B cell (primary cell): ENCODE measurements at regions not wholly inside any gene's neighbourhood (a gene's known extent, or its start where the extent isn't known, plus 50 kb on each side); places are given as distances from the start of the nearest gene placed in this dataset.

ENCODE experiments used
- ATAC-seq: fragments of 200-7000 bp; cut with Tn5 transposase; one replicate; pipeline ENCODE4 v1.10.0; 2021; ENCODE audit warnings: low read depth, mild to moderate bottlenecking, moderate number of reproducible peaks, moderate library complexity
- CTCF ChIA-PET: fragments of 350-600 bp; sonication (Branson Sonifier 250); formaldehyde crosslinking; loops from one replicate; lab custom pipeline; 2021; ENCODE audit warnings: antibody characterized with exemption, inconsistent platforms; lab: Charles Lee
- POLR2A ChIA-PET: fragments of 350-600 bp; sonication (Branson Sonifier 250); formaldehyde crosslinking; loops from one replicate; lab custom pipeline; 2021; ENCODE audit warnings: antibody characterized with exemption; lab: Charles Lee
- DNase-seq: peaks from one replicate; pipeline ENCODE4 v3.0.0; 2013
- H2AFZ ChIP-seq: 2 replicates; pipeline ENCODE4 v1.6.1; 2012; ENCODE audit warnings: mild to moderate bottlenecking, low read depth, low read length; ENCODE audit not compliant: insufficient read depth, poor library complexity, severe bottlenecking
- H3K27ac ChIP-seq, 2 donors: 1 replicate in 1 of 2; 2 replicates in 1 of 2; pipeline ENCODE4 v1.5.1; 2012 to 2013; ENCODE audit warnings: low read length in 2 of 2, mild to moderate bottlenecking in 2 of 2, moderate library complexity in 1 of 2
- H3K27me3 ChIP-seq, 4 experiments: fragments of 200-600 bp in 1 of 4; sonication (generic) in 1 of 4; replicated peaks in 1 of 4; 1 replicate in 2 of 4; 2 replicates in 2 of 4; pipeline versions ENCODE4 v1.6.1 to v1.7.0; 2013 to 2016; ENCODE audit warnings: low read length in 3 of 4, mild to moderate bottlenecking in 2 of 4, mixed read lengths in 1 of 4, moderate library complexity in 1 of 4; ENCODE audit not compliant: insufficient read depth in 4 of 4, control insufficient read depth in 3 of 4; ENCODE audit errors: control extremely low read depth in 1 of 4
- H3K36me3 ChIP-seq, 2 experiments: replicated peaks in 1 of 2; 1 replicate in 1 of 2; 2 replicates in 1 of 2; pipeline versions ENCODE4 v1.6.1 to v1.7.1; 2013; ENCODE audit warnings: low read length in 1 of 2; ENCODE audit not compliant: insufficient read depth in 2 of 2, control insufficient read depth in 1 of 2; ENCODE audit errors: control extremely low read depth in 1 of 2, extremely low read depth in 1 of 2
- H3K4me1 ChIP-seq, 2 donors: fragments of 200-600 bp in 1 of 2; sonication (generic) in 1 of 2; 1 replicate in 1 of 2; 2 replicates in 1 of 2; pipeline versions ENCODE4 v1.5.1 to v1.6.1; 2013 to 2017; ENCODE audit warnings: low read length in 2 of 2; ENCODE audit not compliant: control insufficient read depth in 2 of 2, insufficient read depth in 2 of 2
- H3K4me2 ChIP-seq: replicated peaks from 2 replicates; pipeline ENCODE3; 2012; ENCODE audit warnings: mild to moderate bottlenecking, low read depth, low read length; ENCODE audit not compliant: poor library complexity, severe bottlenecking
- H3K4me3 ChIP-seq, 5 experiments: fragments of 200-600 bp in 1 of 5; sonication (generic) in 1 of 5; 1 replicate in 3 of 5; 2 replicates in 2 of 5; pipeline versions ENCODE4 v1.5.1 to v1.7.0; 2011 to 2016; ENCODE audit warnings: low read length in 4 of 5, mild to moderate bottlenecking in 4 of 5, low read depth in 2 of 5, control low read depth in 1 of 5, moderate library complexity in 1 of 5; ENCODE audit not compliant: insufficient read depth in 1 of 5; ENCODE audit errors: control extremely low read depth in 1 of 5, extremely low read depth in 1 of 5
- H3K79me2 ChIP-seq: fragments of 200-600 bp; sonication (generic); one replicate; pipeline ENCODE4 v1.6.0; 2016; ENCODE audit warnings: low read length; ENCODE audit not compliant: control insufficient read depth, insufficient read depth
- H3K9ac ChIP-seq: fragments of 200-600 bp; sonication (generic); 2 replicates; pipeline ENCODE4 v1.6.1; 2017; ENCODE audit warnings: mild to moderate bottlenecking, low read length, moderate library complexity
- H3K9me3 ChIP-seq, 3 donors: one replicate each; pipeline versions ENCODE4 v1.6.1 to v1.7.1; 2013; ENCODE audit warnings: low read length in 2 of 3; ENCODE audit not compliant: control insufficient read depth in 2 of 3, insufficient read depth in 1 of 3; ENCODE audit errors: control extremely low read depth in 1 of 3
- H4K20me1 ChIP-seq: 2 replicates; pipeline ENCODE4 v1.6.0; 2012; ENCODE audit warnings: mild to moderate bottlenecking, low read length; ENCODE audit not compliant: insufficient read depth, control insufficient read depth, poor library complexity, severe bottlenecking
- H3K27ac Mint-ChIP-seq: one replicate; pipeline ENCODE4 v1.8.0; 2021; ENCODE audit warnings: mixed read lengths
- H3K27me3 Mint-ChIP-seq: one replicate; pipeline ENCODE4 v1.8.0; 2021; ENCODE audit warnings: mixed read lengths
- H3K4me1 Mint-ChIP-seq: one replicate; pipeline ENCODE4 v1.8.0; 2021; ENCODE audit warnings: mixed read lengths
- H3K4me3 Mint-ChIP-seq: one replicate; pipeline ENCODE4 v1.8.0; 2021; ENCODE audit warnings: mixed read lengths
- H3K9me3 Mint-ChIP-seq: one replicate; pipeline ENCODE4 v1.8.0; 2022; ENCODE audit warnings: mixed read lengths; ENCODE audit not compliant: insufficient read depth
- EZH2 ChIP-seq: IDR thresholded peaks from 2 replicates; pipeline ENCODE4 v1.6.1; 2012; ENCODE audit warnings: borderline replicate concordance, low read depth, mild to moderate bottlenecking, moderate library complexity, low read length; ENCODE audit not compliant: insufficient read depth, poor library complexity, severe bottlenecking
- WGBS: methylation state at CpG from one replicate; pipeline ENCODE4 v1.1.5; 2013; ENCODE audit warnings: missing lambda C conversion rate; ENCODE audit not compliant: insufficient coverage; 5-methylcytosine and 5-hydroxymethylcytosine counted together
- intact Hi-C: fragments of 100-400 bp; cut with micrococcal nuclease; formaldehyde crosslinking; loops from one replicate; pipeline ENCODE4 v1.10.0; 2022
- TF ChIP-seq, protein P1 (sequence below): fragments of 200-600 bp; IDR thresholded peaks from one replicate; pipeline ENCODE4 v1.8.0; 2022; ENCODE audit warnings: antibody characterized with exemption, mild to moderate bottlenecking

DNA sequence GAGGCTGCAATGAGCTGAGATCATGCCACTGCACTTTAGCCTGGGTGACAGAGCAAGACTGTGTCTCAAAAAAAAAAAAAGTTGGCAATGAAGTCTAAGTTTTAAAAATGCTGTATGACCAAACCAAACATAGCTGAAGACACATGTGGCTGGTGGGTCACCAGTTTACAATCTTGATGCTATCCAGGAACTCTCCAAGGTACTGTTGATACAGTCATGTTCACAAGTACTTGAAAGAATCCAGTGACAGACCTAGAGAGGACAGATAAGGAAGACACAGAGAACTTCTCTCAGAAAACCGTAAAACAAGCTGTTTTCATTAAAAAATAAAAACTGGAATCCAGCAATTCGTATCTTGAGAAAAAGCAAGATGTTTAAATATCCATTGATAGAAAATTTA lies 95.7 kb downstream of the ACTBL2 start:
- H3K27ac ChIP-seq = no peak overlapping the region
- Mint-ChIP-seq H3K4me1 (no peaks in the 10 kb centered on the region), H3K27ac (no peak overlapping the region), H3K4me3 (no peak overlapping the region), H3K9me3 (peaks cover 3% of the 10 kb centered on the region), H3K27me3 (no peaks in the 10 kb centered on the region)
- CTCF ChIA-PET = no interaction called here
- no peak for DNase-seq
- no peaks in the 10 kb centered on the region for H3K4me1 ChIP-seq
- H2AFZ ChIP-seq = no peak overlapping the region
- no peak overlapping the region for H3K4me2 ChIP-seq
- no peak for TF ChIP-seq EZH2
- TF ChIP-seq, protein P1, sequence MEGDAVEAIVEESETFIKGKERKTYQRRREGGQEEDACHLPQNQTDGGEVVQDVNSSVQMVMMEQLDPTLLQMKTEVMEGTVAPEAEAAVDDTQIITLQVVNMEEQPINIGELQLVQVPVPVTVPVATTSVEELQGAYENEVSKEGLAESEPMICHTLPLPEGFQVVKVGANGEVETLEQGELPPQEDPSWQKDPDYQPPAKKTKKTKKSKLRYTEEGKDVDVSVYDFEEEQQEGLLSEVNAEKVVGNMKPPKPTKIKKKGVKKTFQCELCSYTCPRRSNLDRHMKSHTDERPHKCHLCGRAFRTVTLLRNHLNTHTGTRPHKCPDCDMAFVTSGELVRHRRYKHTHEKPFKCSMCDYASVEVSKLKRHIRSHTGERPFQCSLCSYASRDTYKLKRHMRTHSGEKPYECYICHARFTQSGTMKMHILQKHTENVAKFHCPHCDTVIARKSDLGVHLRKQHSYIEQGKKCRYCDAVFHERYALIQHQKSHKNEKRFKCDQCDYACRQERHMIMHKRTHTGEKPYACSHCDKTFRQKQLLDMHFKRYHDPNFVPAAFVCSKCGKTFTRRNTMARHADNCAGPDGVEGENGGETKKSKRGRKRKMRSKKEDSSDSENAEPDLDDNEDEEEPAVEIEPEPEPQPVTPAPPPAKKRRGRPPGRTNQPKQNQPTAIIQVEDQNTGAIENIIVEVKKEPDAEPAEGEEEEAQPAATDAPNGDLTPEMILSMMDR = no peak
- no peaks in the 10 kb centered on the region for H3K36me3 ChIP-seq
- H3K79me2 ChIP-seq = no peaks in the 10 kb centered on the region
- no peak overlapping the region for H3K9ac ChIP-seq
- H3K9me3 ChIP-seq = peaks cover 0 to 3% (median 0%) of the 10 kb centered on the region in 3 donors
- POLR2A ChIA-PET = no interaction called here
- no CpG with 5 or more reads among the region's 2 CpGs for WGBS
- no peak for ATAC-seq
- intact Hi-C loops = no loop called here
- H3K4me3 ChIP-seq = no peak overlapping the region
- no peaks in the 10 kb centered on the region for H3K27me3 ChIP-seq
- H4K20me1 ChIP-seq = no peaks in the 10 kb centered on the region

DNA sequence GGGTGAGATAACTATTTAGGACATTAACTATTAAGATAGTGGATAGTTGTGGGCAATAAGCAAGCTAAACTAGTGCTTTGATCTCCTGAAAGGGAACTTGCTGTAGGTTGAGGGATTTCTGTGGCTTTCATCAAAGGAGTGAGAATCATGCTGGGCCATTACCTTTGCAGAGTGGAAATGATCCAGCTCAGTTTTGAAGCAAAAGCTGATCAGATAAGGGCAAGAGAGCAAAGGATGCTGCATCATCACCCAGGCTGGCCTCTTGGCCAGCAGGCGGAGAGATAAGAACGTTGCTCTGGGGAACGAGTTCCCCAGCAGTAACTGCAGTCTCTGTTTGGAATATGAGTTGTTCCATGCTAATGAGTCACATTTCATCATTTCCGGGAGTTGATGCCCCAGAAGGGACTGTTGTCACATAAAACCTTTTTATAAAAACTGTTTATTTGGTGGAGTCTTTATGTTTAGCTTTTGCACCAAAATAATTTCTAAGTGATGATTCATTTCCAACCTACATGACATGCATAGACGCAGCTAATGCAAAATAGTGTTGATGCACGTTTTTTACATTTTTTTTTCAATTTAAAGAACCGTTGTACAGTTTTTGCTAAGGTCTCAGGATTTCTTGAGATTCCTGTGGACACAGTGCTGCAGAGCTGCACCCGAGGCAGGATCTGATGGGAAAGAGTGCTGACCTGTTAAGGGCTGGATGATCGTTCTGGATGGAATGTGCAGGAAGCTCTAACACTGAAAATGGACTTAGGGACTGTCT lies 99.3 kb downstream of the ACTBL2 start:
- H3K36me3 ChIP-seq = no peaks in the 10 kb centered on the region
- H3K79me2 ChIP-seq = no peaks in the 10 kb centered on the region
- H3K4me2 ChIP-seq = no peak overlapping the region
- intact Hi-C loops = no loop called here
- TF ChIP-seq, protein P1 = no peak
- no peak for TF ChIP-seq EZH2
- Mint-ChIP-seq H3K27me3 (no peaks in the 10 kb centered on the region), H3K4me1 (no peaks in the 10 kb centered on the region), H3K9me3 (no peaks in the 10 kb centered on the region), H3K4me3 (no peak overlapping the region), H3K27ac (no peak overlapping the region)
- no peaks in the 10 kb centered on the region for H4K20me1 ChIP-seq
- no peak overlapping the region for H2AFZ ChIP-seq
- POLR2A ChIA-PET = no interaction called here
- CTCF ChIA-PET = no interaction called here
- H3K9ac ChIP-seq = no peak overlapping the region
- WGBS = 59% methylated on average over 5 of the region's 9 CpGs
- ATAC-seq (no peak), DNase-seq (no peak)
- no peaks in the 10 kb centered on the region for H3K27me3 ChIP-seq
- no peaks in the 10 kb centered on the region for H3K9me3 ChIP-seq
- no peaks in the 10 kb centered on the region for H3K4me1 ChIP-seq
- H3K4me3 ChIP-seq = no peak overlapping the region
- no peak overlapping the region for H3K27ac ChIP-seq
